IMR-90 (cell line): ENCODE measurements at regions not wholly inside any gene's neighbourhood (a gene's known extent, or its start where the extent isn't known, plus 50 kb on each side); places are given as distances from the start of the nearest gene placed in this dataset.

Source experiments
- ATAC-seq: fragments of 200-7000 bp; cut with Tn5 transposase; 2 replicates; pipeline ENCODE4 v1.9.1; 2020; ENCODE audit warnings: low read depth, mild to moderate bottlenecking, moderate library complexity
- BruUV-seq: library from RNA; stranded (reverse); fragments of 400-500 nt; replicated peaks from 2 replicates; lab custom pipeline; 2021; lab: Mats Ljungman, UMichigan
- CTCF ChIA-PET: fragments of 300-600 bp; formaldehyde crosslinking; extraction: SDS; loops from one replicate; lab custom pipeline; 2021; ENCODE audit warnings: antibody characterized with exemption; lab: Yijun Ruan, JAX
- POLR2A ChIA-PET: fragments of 300-600 bp; sonication (Branson Sonifier 250); formaldehyde crosslinking; loops from one replicate; lab custom pipeline; 2022; ENCODE audit warnings: antibody characterized with exemption; ENCODE audit not compliant: unreplicated experiment; lab: Charles Lee
- DNase-seq: peaks from one replicate; pipeline ENCODE4 v3.0.0; 2013
- H2AFZ ChIP-seq: replicated peaks from 2 replicates; pipeline ENCODE3; 2013; ENCODE audit warnings: low read length, mild to moderate bottlenecking; ENCODE audit not compliant: poor library complexity
- H2AK5ac ChIP-seq: 2 replicates; pipeline ENCODE4 v1.6.1; 2013; ENCODE audit warnings: low read depth, low read length, inconsistent platforms
- H2AK9ac ChIP-seq: replicated peaks from 2 replicates; pipeline ENCODE3; 2013; ENCODE audit warnings: mild to moderate bottlenecking, low read depth, low read length, moderate library complexity; ENCODE audit not compliant: poor library complexity
- H2BK120ac ChIP-seq: 2 replicates; pipeline ENCODE4 v1.6.1; 2013; ENCODE audit warnings: low read depth, low read length, inconsistent platforms
- H2BK15ac ChIP-seq: 3 replicates; pipeline ENCODE4 v1.6.1; 2013; ENCODE audit warnings: low read depth, low read length, inconsistent platforms
- H2BK20ac ChIP-seq: 2 replicates; pipeline ENCODE4 v1.6.1; 2013; ENCODE audit warnings: low read depth, mild to moderate bottlenecking, inconsistent platforms, low read length, moderate library complexity
- H2BK5ac ChIP-seq: 2 replicates; pipeline ENCODE4 v1.6.1; 2013; ENCODE audit warnings: mild to moderate bottlenecking, low read depth, low read length, inconsistent platforms; ENCODE audit not compliant: poor library complexity, severe bottlenecking
- H3K14ac ChIP-seq: replicated peaks from 2 replicates; pipeline ENCODE4 v1.6.1; 2013; ENCODE audit warnings: low read depth, low read length, inconsistent platforms
- H3K18ac ChIP-seq: 2 replicates; pipeline ENCODE4 v1.6.1; 2013; ENCODE audit warnings: low read depth, low read length, control low read depth
- H3K23ac ChIP-seq: 2 replicates; pipeline ENCODE4 v1.6.1; 2013; ENCODE audit warnings: low read depth, low read length, inconsistent platforms
- H3K27ac ChIP-seq: 2 replicates; pipeline ENCODE4 v1.5.1; 2013; ENCODE audit warnings: mild to moderate bottlenecking, control low read depth, low read length; ENCODE audit not compliant: insufficient read depth
- H3K27me3 ChIP-seq: 2 replicates; pipeline ENCODE4 v1.6.1; 2013; ENCODE audit warnings: low read length; ENCODE audit not compliant: control insufficient read depth, insufficient read depth
- H3K36me3 ChIP-seq: 2 replicates; pipeline ENCODE4 v1.6.1; 2013; ENCODE audit warnings: low read length, mixed read lengths; ENCODE audit not compliant: control insufficient read depth, insufficient read depth
- H3K4ac ChIP-seq: 2 replicates; pipeline ENCODE4 v1.6.1; 2013; ENCODE audit warnings: low read depth, low read length, inconsistent platforms
- H3K4me1 ChIP-seq: 2 replicates; pipeline ENCODE4 v1.6.1; 2013; ENCODE audit warnings: low read length, mixed read lengths; ENCODE audit not compliant: control insufficient read depth, insufficient read depth
- H3K4me2 ChIP-seq: 2 replicates; pipeline ENCODE4 v1.6.1; 2013; ENCODE audit warnings: low read depth, mild to moderate bottlenecking, control low read depth, low read length, moderate library complexity
- H3K4me3 ChIP-seq: 2 replicates; pipeline ENCODE4 v1.5.1; 2013; ENCODE audit warnings: low read depth, mild to moderate bottlenecking, control low read depth, low read length, moderate library complexity; ENCODE audit not compliant: insufficient read depth
- H3K56ac ChIP-seq: 2 replicates; pipeline ENCODE4 v1.6.1; 2013; ENCODE audit warnings: low read length, inconsistent platforms; ENCODE audit not compliant: insufficient read depth; ENCODE audit errors: extremely low read depth
- H3K79me1 ChIP-seq, 2 experiments: 2 replicates each; pipeline ENCODE4 v1.6.1; 2013; ENCODE audit warnings: low read length in 2 of 2, inconsistent platforms in 1 of 2, low read depth in 1 of 2
- H3K9ac ChIP-seq: 2 replicates; pipeline ENCODE4 v1.6.1; 2013; ENCODE audit warnings: low read depth, low read length, control low read depth
- H3K9me1 ChIP-seq: 2 replicates; pipeline ENCODE4 v1.6.1; 2013; ENCODE audit warnings: low read length, inconsistent platforms; ENCODE audit not compliant: insufficient read depth
- H3K9me3 ChIP-seq: 2 replicates; pipeline ENCODE4 v1.6.1; 2013; ENCODE audit warnings: low read length; ENCODE audit not compliant: control insufficient read depth, insufficient read depth
- H4K20me1 ChIP-seq: 2 replicates; pipeline ENCODE4 v1.6.1; 2013; ENCODE audit warnings: low read length, inconsistent platforms; ENCODE audit not compliant: insufficient read depth
- H4K5ac ChIP-seq: 2 replicates; pipeline ENCODE4 v1.6.1; 2013; ENCODE audit warnings: mild to moderate bottlenecking, low read depth, low read length, control low read depth
- H4K8ac ChIP-seq, 2 experiments: 2 replicates each; pipeline ENCODE4 v1.6.1; 2013; ENCODE audit warnings: low read depth in 2 of 2, low read length in 2 of 2, control low read depth in 1 of 2, inconsistent platforms in 1 of 2
- H4K91ac ChIP-seq: 2 replicates; pipeline ENCODE4 v1.6.1; 2013; ENCODE audit warnings: low read depth, low read length, inconsistent platforms; ENCODE audit not compliant: insufficient read depth
- BHLHE40 ChIP-seq: fragments of 150-350 bp; IDR thresholded peaks from 2 replicates; pipeline ENCODE4 v1.6.1; 2016; ENCODE audit warnings: mild to moderate bottlenecking, low read depth, low read length
- CEBPB ChIP-seq: IDR thresholded peaks from 2 replicates; pipeline ENCODE4 v1.6.1; 2012; ENCODE audit warnings: low read depth, low read length, improper control_type of control experiment
- CTCF ChIP-seq: conservative IDR thresholded peaks from 2 replicates; pipeline ENCODE4 v1.5.1; 2012; ENCODE audit warnings: mild to moderate bottlenecking, low read depth, low read length, improper control_type of control experiment
- ELK1 ChIP-seq: fragments of 150-350 bp; IDR thresholded peaks from 2 replicates; pipeline ENCODE4 v1.6.1; 2016; ENCODE audit warnings: low read depth, mild to moderate bottlenecking, low read length, moderate library complexity, borderline replicate concordance
- FOS ChIP-seq: fragments of 150-350 bp; IDR thresholded peaks from 2 replicates; pipeline ENCODE4 v1.6.1; 2016; ENCODE audit warnings: low read depth, low read length
- MAFK ChIP-seq: IDR thresholded peaks from 2 replicates; pipeline ENCODE4 v1.6.1; 2012; ENCODE audit warnings: low read depth, low read length, improper control_type of control experiment
- MAZ ChIP-seq: IDR thresholded peaks from 2 replicates; pipeline ENCODE4 v1.6.1; 2012; ENCODE audit warnings: low read depth, mild to moderate bottlenecking, low read length, improper control_type of control experiment, moderate library complexity, borderline replicate concordance
- MXI1 ChIP-seq: IDR thresholded peaks from 2 replicates; pipeline ENCODE4 v1.6.1; 2012; ENCODE audit warnings: low read depth, mild to moderate bottlenecking, low read length, moderate library complexity, borderline replicate concordance
- NFE2L2 ChIP-seq: fragments of 150-350 bp; IDR thresholded peaks from 2 replicates; pipeline ENCODE4 v1.6.1; 2016; ENCODE audit warnings: low read depth, mild to moderate bottlenecking, low read length
- POLR2A ChIP-seq: IDR thresholded peaks from 2 replicates; pipeline ENCODE4 v1.6.1; 2012; ENCODE audit warnings: mild to moderate bottlenecking, low read depth, low read length
- RAD21 ChIP-seq: IDR thresholded peaks from 2 replicates; pipeline ENCODE4 v1.6.1; 2012; ENCODE audit warnings: low read length, improper control_type of control experiment
- RCOR1 ChIP-seq: IDR thresholded peaks from 2 replicates; pipeline ENCODE4 v1.6.1; 2012; ENCODE audit warnings: mild to moderate bottlenecking, low read length, improper control_type of control experiment; ENCODE audit not compliant: insufficient replicate concordance
- SMC3 ChIP-seq: fragments of 150-350 bp; IDR thresholded peaks from 2 replicates; pipeline ENCODE4 v1.6.1; 2016; ENCODE audit warnings: low read depth, mild to moderate bottlenecking, antibody characterized with exemption, low read length, moderate library complexity
- USF2 ChIP-seq: fragments of 150-350 bp; IDR thresholded peaks from 2 replicates; pipeline ENCODE4 v1.6.1; 2017; ENCODE audit warnings: mild to moderate bottlenecking, antibody characterized with exemption, low read length, low read depth
- WGBS, 2 experiments: methylation state at CpG; one replicate each; pipeline versions ENCODE4 v1.1.5 to v1.1.7; 2013; ENCODE audit warnings: missing lambda C conversion rate in 2 of 2; ENCODE audit not compliant: insufficient read length in 1 of 2; ENCODE audit errors: extremely low coverage in 2 of 2; 5-methylcytosine and 5-hydroxymethylcytosine counted together
- dilution Hi-C: fragments of 300-500 bp; cut with HindIII; formaldehyde crosslinking; loops from one replicate; pipeline ENCODE4 v1.14.3; 2018; ENCODE audit warnings: low sequenced_read_pairs; ENCODE audit not compliant: unreplicated experiment
- in situ Hi-C: fragments of 300-500 bp; cut with MboI; formaldehyde crosslinking; loops from 3 replicates; pipeline ENCODE4 v1.14.3; 2019; ENCODE audit warnings: low sequenced_read_pairs, inconsistent platforms, mixed read lengths
- intact Hi-C: fragments of 100-400 bp; cut with micrococcal nuclease; formaldehyde crosslinking; loops from 2 replicates; pipeline ENCODE4 v1.10.0; 2022

GRCh38 chr3:65194047-65194714, 506.4 kb upstream of the ADAMTS9 start:
- Histone ChIP-seq H3K79me1 (no peaks in the 10 kb centered on the region), H2AK5ac (no peak overlapping the region), H3K56ac (no peak overlapping the region), H3K4ac (no peak overlapping the region), H3K23ac (no peak overlapping the region), H3K9ac (no peak overlapping the region), H3K27me3 (peaks cover 4% of the 10 kb centered on the region), H3K27ac (no peak overlapping the region), H3K14ac (no peak overlapping the region), H4K8ac (no peak overlapping the region), H3K18ac (no peak overlapping the region), H2AK9ac (no peak overlapping the region), H2BK20ac (no peak overlapping the region), H2AFZ (no peak overlapping the region), H4K91ac (no peak overlapping the region), H3K4me2 (no peak overlapping the region), H3K4me3 (no peak overlapping the region), H3K36me3 (no peaks in the 10 kb centered on the region), H2BK120ac (no peak overlapping the region), H4K5ac (no peak overlapping the region), H4K20me1 (no peaks in the 10 kb centered on the region), H2BK5ac (no peak overlapping the region), H3K4me1 (no peaks in the 10 kb centered on the region), H3K9me3 (no peaks in the 10 kb centered on the region), H3K9me1 (no peaks in the 10 kb centered on the region), H2BK15ac (no peak overlapping the region)
- intact Hi-C loops (no loop called here), in situ Hi-C loops (no loop called here), dilution Hi-C loops (no loop called here)
- CTCF ChIA-PET = interaction anchor here (0.6 kb wide), 1 partner anchor 90 kb away, joined by 3 read pairs; no protein-coding TSS in a partner anchor
- ATAC-seq = no peak
- TF ChIP-seq USF2 (no peak), MXI1 (no peak), BHLHE40 (no peak), NFE2L2 (no peak), RAD21 (no peak), CEBPB (no peak), CTCF (no peak), FOS (no peak), MAFK (no peak), POLR2A (no peak), RCOR1 (no peak), ELK1 (no peak), SMC3 (no peak), MAZ (no peak)
- no peak for DNase-seq
- BruUV-seq = no TSS peak
- POLR2A ChIA-PET = no interaction called here
- no CpG with 5 or more reads among the region's 6 CpGs for WGBS, 2 experiments
